ENCODE measurements at regions not wholly inside any gene's neighbourhood (a gene's known extent, or its start where the extent isn't known, plus 50 kb on each side); places are given as distances from the start of the nearest gene placed in this dataset.

- peaks cover 76% of the 10 kb centered on the region for H3K4me1 Mint-ChIP-seq
- H3K9me3 Mint-ChIP-seq = no peaks in the 10 kb centered on the region
- H3K27me3 Mint-ChIP-seq (ENCODE audit: low read depth) = no peaks in the 10 kb centered on the region
- H3K4me3 Mint-ChIP-seq = no peak overlapping the region
- peak overlapping the region; percentile 52 to 66 (median 65) for H3K27ac Mint-ChIP-seq
- no peaks in the 10 kb centered on the region for H3K36me3 Mint-ChIP-seq (ENCODE audit: low read depth)
- TF ChIP-seq CTCF (IDR thresholded peaks at IDR 0.05; ENCODE audit: unreplicated experiment in 3 of 3) = no peak
These were observed 73.4 kb upstream of the FOXN3 start for GRCh38 chr14:89490466-89490865.

- Mint-ChIP-seq H3K4me3 (peak overlapping the region in 2 of 3 experiments; percentile 60 to 71), H3K36me3 (ENCODE audit: low read depth) (no peaks in the 10 kb centered on the region), H3K9me3 (no peaks in the 10 kb centered on the region), H3K27me3 (ENCODE audit: low read depth) (no peaks in the 10 kb centered on the region), H3K27ac (peak overlapping the region; percentile 52 to 66 (median 65)), H3K4me1 (peaks cover 79% of the 10 kb centered on the region)
- TF ChIP-seq CTCF (IDR thresholded peaks at IDR 0.05; ENCODE audit: unreplicated experiment in 3 of 3) = no peak
These were observed 72.9 kb upstream of the FOXN3 start for GRCh38 chr14:89489761-89490437.

GRCh38 chr14:89486961-89487360 is 69.9 kb upstream of the FOXN3 start:
- TF ChIP-seq CTCF (IDR thresholded peaks at IDR 0.05; ENCODE audit: unreplicated experiment in 3 of 3) = no peak
- Mint-ChIP-seq H3K36me3 (ENCODE audit: low read depth) (peaks cover 3% of the 10 kb centered on the region), H3K4me1 (peaks cover 54% of the 10 kb centered on the region), H3K27me3 (ENCODE audit: low read depth) (no peaks in the 10 kb centered on the region), H3K27ac (no peak overlapping the region), H3K9me3 (no peaks in the 10 kb centered on the region), H3K4me3 (no peak overlapping the region)

GRCh38 chr14:89486505-89486904 is 69.5 kb upstream of the FOXN3 start:
- no peaks in the 10 kb centered on the region for H3K27me3 Mint-ChIP-seq (ENCODE audit: low read depth)
- no peaks in the 10 kb centered on the region for H3K9me3 Mint-ChIP-seq
- H3K27ac Mint-ChIP-seq = no peak overlapping the region
- peaks cover 49% of the 10 kb centered on the region for H3K4me1 Mint-ChIP-seq
- H3K36me3 Mint-ChIP-seq (ENCODE audit: low read depth) = peaks cover 3% of the 10 kb centered on the region
- no peak for TF ChIP-seq CTCF (IDR thresholded peaks at IDR 0.05; ENCODE audit: unreplicated experiment in 3 of 3)
- no peak overlapping the region for H3K4me3 Mint-ChIP-seq

- peak overlapping the region in 1 of 3 experiments; percentile 62 for H3K27ac Mint-ChIP-seq
- H3K4me1 Mint-ChIP-seq = peaks cover 40% of the 10 kb centered on the region
- no peak for TF ChIP-seq CTCF (IDR thresholded peaks at IDR 0.05; ENCODE audit: unreplicated experiment in 3 of 3)
- H3K36me3 Mint-ChIP-seq (ENCODE audit: low read depth) = peaks cover 3% of the 10 kb centered on the region
- H3K9me3 Mint-ChIP-seq = no peaks in the 10 kb centered on the region
- H3K4me3 Mint-ChIP-seq = no peak overlapping the region
- no peaks in the 10 kb centered on the region for H3K27me3 Mint-ChIP-seq (ENCODE audit: low read depth)
These were observed 68.2 kb upstream of the FOXN3 start for GRCh38 chr14:89485264-89485663.

All from nephron (organoid).